ENCODE measurements at regions not wholly inside any gene's neighbourhood (a gene's known extent, or its start where the extent isn't known, plus 50 kb on each side); places are given as distances from the start of the nearest gene placed in this dataset.

- no peak for DNase-seq
Observed at GRCh38 chr12:31778687-31779086, 49.9 kb upstream of the AMN1 start.

Data from CD4-positive, alpha-beta T cell treated with Interferon alpha-2 for 1 hour (primary cell).